HG03521 (cell line): ENCODE measurements at regions not wholly inside any gene's neighbourhood (a gene's known extent, or its start where the extent isn't known, plus 50 kb on each side); places are given as distances from the start of the nearest gene placed in this dataset.

ENCODE experiments used
- ATAC-seq: cut with Tn5 transposase; IDR thresholded peaks from one replicate; pipeline ENCODE4 v1.9.1; 2021; ENCODE audit warnings: mild to moderate bottlenecking, moderate library complexity; ENCODE audit not compliant: unreplicated experiment

DNA sequence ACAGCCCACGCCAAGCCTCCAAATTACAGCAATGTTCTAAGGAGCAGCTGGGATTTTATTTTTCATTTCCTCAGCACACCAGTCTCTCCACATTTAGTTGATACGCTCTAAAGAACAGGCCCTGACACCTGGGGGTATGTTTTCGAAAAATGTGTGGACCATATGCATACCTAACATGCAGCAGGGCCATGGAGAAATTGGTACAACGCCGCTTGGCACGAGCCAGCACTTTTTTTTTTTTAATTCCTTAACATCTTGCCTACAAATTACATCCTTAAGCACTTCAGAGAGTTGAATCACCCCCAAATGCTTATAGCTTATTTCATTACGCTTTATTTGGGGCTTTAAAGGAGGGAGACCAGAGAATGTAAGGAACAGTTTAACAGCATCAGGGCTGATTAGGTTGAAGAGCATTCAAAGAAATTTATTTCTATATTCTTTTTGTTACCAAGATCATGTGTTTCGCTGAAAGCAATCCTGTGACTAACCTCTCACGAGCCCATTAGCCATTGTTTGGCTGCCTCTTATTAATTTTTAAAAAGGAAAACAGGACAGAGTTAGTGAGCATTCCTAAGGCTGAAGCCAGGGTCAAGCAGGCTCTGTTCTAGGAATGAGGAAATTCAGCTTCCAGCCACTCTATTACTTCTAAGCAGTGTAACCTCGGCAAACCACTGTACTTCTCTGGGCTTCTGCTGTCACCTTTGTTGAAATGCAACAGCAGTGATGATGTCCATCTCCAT is 173.8 kb downstream of the ACTL7B start:
- no peak for ATAC-seq

DNA sequence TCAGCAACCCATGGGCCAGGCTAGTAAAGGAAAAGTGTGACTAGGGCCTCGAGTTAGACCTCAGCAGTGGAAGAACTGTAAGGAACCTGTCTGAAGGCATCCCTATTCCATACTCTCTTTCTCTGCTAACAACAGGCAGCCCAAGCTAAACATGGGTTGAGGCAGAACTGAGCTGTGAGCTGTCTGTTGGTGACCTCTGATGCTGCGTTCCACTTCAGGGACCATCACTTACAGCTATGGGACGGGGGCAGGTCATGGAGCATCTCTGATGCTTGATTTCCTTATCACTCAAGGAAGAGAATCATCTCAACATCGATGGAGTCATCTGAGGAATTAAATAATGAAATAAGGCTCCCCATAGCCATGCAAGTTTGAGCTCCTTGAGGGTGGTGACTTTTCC is 174.8 kb downstream of the ACTL7B start:
- ATAC-seq: no peak

DNA sequence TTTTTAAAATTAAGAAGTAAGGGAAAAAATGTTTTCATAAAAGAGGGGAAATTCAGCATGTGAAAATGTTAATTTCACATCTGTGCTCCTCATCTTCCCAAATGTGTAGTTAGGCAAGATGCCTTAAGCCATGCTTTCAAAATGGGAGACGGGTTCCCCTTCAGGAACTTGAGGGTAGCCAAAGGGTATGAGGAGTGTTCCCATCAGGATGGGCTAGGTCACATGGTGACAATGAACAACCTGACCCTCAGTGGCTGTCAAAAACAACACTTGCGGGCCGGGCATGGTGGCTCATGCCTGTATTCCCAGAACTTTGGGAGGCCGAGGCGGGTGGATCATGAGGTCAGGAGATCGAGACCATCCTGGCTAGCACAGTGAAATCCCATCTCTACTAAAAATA is 178.0 kb downstream of the ACTL7B start:
- ATAC-seq: no peak

DNA sequence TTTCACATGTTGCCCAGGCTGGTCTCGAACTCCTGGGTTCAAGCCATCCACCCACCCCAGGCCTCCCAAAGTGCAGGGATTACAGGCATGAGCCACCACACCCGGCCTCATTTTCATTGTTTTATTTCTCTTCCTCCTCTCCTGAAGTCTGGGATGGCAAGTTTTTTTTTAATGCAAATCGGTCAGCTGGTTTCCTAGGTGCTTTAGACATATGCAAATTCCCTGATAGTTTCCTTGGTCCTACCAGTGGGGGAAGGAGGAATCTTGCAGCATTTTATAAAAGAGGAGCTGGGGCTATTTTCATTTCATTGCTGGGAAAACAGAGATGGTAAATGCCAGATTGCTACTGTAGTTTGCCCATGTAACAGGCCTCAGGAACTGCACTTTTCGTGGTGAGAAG is 179.4 kb downstream of the ACTL7B start:
- no peak for ATAC-seq

DNA sequence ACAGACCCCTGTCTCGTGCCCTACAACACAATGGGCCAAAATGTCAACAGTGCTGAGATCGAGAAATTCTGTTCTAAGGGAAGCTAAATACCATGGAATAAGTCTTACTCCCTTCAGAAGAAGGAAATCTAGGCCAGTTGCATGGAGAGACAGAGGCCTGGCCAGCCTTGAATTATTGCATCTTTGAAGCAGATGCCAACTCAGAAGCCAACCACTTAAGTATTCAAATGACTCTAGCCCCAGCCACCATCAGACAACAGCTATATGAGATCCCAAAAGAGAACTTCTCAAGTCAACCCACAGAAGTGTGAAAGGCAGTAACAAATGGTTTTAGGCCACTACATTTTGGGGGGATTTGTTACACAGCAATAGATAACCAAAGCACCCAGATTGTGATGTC is 180.1 kb downstream of the ACTL7B start:
- no peak for ATAC-seq

DNA sequence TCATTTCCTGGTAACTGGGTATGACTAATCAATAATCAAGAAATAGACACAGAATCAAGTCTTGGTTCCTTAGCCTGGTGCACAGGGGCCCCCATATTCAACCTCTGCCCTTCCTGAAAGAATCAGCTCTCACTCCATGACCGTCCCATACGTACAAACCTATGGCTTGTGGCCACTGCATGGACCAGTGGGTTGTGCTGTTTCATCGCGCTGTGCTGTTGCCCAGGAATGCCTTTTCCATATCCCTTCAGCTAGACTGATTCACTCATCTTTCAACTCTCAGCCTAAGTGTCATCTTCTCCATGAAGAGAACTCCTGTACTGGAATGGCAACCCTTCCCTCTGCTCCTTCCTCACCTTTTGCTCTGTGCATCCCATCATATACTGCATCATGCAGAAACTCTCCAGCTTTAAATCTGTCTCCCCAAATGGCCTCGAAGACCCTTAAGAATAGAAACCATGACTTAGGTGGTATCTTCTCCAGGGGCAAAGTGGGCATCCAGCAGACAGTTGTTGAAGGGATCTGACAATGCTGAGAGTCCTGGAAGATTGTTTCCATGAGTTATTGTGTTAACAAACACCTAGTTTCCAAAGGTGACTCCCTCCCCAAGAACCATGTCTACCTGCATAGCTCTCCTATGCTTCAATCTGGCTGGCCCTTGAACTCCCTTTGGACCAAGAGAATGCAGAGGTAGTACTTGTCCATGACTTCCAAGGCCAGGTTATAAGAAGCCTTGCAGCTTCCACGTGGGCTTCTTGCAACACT is 180.8 kb downstream of the ACTL7B start:
- no peak for ATAC-seq

DNA sequence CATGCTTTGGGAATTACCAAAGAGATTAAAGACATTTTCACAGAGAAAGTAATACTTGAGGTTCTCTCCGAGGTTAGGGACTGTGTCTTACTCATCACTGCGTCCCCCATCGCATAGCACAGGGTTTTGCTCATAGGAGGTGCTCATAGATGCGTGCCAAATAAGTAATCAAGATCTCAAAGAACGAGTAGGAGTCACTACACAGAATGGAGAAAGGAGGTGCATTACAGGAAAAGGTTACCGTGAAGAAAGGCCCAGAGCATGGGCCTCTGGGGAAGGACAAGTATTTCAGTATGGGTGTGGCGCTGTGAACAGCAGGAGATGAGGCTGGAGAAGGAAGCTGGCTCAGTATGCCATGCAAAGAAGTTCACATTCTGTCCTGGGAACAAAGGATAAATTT is 182.4 kb downstream of the ACTL7B start:
- ATAC-seq: no peak

DNA sequence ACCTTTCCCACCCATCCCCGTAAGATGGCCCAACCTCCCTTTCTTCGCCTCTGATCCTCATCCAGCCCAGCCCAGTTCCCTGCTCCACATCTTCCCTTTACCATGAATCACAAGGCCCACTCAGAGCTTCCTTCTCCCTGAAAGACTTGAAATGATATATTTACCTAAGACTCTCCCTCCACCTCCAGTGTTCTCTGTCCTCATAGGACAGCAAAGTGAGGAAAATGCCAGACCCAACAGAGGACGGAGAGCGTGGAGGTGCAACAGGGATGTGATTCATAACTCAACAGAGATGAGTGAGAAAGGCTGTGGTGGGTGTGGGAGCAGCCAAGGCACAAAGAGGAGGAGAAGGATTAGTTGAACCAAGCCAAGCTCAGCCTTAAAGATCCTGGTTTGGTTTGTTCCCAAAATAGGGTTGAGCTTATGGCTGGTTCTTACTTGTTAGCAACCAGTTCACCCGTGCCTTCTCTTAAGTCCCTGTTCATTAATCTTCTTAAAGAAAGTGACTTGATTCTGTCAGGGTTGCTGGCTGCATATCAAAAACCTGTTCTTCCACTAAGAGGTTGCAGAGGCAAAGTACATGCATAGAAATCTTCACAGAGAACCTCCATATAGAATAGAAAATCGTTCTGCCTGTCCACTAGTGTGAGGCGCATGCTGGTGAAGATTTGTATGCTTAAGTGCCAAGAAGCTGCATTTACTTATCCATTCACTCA is 183.2 kb downstream of the ACTL7B start:
- ATAC-seq: no peak

DNA sequence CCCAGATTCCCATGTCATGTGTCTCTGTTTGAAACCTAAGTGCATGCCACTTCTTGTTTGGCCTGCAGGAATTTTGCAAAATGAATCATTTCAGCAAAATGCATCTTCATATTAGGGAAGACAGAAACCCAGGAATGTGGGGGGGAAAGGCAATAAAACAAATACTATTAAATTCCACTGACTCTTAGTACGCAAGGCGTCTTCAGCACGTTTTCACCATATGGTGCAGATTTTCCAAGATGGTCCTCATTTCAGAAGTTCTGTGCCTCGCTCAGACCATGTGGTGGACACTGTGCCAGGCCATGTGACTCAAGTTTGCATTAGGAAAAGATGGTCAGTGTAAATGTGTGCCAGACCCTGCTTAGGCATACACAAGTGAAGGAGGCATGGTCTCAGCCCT is 184.0 kb downstream of the ACTL7B start:
- no peak for ATAC-seq

DNA sequence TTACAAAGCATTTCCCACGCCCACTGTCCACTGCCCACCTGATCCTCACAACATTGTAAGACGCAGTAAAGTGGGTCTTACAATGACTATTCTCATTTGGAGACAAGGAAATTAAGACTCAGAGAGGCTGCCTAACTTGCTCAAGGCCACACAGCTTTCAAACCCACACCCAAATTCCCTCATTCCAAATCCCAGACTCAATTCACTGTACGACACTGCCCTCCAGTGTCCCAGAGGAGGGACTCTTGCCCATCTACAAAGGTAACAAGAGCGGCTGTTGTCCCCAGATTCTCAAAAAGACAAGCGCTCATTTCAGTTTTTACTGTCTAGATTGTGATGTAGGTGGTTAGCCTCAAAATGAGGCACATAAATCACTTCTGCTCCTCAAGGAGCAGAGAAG is 184.6 kb downstream of the ACTL7B start:
- ATAC-seq: no peak

DNA sequence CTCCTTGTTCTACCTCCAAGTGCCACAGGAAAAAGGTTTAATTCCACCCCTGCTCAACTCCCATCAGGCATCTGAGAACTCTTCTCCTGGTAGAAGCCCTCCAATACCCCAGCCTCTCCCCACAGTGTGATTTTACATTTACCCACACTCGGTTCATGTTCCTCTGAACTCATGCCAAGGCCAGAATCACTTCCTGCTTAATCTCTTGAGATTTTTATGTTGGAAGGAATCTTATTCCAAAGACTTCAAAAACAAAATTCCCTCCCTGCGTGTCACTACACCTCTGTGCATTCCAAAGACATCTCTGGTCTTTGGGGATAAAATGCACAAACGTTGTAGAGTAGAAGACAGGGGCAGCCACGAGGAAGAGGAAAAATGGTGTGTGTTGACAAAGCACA is 186.8 kb downstream of the ACTL7B start:
- ATAC-seq: no peak

DNA sequence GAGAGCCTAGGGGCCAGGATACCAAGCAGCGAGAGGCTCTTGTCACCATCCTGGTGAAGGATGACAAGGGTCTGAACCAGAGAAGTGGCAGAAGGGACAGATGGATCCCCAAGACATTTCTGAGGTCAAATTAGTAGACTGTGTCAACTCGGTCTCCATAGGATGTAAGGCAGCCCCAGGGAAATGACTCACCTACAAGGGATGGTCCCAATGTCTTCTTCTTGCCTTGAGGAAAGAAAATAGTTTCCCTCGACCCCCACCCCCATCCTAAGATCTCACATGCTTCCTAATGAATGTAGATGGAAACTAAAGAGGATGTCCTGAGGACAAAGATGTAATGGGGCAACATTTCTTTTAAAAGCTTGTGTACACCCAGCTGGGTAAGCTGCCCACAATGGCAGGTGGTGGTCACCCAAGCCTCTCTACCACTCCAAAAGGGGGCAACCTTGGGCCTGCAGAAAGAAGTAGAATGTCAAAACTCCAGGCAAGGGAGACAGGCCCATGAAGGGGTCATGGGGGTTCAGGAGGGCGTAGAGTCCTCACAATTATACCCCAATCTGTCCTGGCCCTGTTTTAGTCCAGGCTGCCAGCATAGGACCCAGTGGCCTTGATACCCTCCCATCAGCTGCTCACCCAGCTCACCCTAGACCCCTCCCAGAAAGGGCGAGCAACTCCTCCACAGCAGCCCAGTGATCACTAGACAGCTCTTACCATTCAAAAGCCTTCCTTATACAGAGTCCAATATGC is 187.4 kb downstream of the ACTL7B start:
- ATAC-seq: no peak

DNA sequence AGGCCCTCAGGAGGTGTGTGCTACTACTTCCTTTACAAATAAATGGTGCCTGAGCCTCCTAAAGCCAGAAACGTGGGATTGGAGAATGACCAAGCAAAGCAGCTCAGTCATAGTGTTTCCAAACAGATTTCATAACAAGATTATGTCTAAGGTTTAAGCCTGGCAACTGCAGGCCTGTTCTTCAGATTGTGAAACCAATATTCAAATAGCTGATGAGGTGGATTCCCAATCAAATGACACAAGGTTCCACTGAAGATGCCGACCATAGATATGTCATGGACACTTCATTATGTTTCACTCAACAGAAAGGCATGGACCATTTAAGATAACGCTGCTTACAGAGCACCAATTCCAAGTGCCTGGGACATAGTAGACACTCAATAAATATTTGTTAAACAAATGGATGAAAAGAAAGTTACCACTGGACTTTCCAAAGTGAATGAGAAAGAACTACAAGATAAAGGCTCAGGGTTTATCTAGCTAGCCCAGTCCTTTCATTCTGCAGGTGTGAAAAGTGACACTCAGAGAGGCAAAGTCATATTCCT is 189.5 kb downstream of the ACTL7B start:
- no peak for ATAC-seq

DNA sequence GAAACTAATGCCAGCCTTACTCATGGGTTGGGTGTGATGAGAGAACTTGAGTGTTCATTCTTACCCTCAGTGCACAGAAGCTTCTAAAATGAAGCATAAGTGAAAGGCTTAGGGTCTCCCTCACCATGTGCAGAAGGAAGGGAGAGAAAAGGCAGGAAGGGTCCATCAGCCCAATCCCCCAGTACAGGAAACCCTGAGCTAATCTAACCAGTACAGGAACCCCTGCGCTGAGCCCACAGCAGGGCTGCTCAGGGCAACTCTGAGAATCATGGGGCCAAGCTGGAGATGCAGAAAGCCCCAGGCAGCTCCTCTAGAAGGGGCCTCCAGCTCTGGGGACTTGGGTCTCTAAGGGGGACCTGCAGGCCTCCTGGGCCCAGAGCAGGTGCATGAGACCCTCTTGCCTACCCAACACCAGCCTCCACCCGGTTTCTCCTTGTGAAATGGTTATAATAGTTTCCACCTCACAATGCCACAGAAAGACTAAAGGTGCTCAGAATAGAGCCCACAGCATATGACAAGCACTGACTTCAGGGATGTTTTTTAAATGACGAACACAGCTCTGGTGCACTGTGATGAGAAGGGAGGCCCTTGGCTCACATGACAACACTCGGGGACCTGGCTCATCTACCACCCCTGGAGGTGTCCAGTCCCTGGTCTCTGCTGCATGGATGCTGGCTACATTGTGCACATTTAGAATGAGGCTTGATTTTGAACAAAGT is 190.1 kb downstream of the ACTL7B start:
- ATAC-seq: no peak

DNA sequence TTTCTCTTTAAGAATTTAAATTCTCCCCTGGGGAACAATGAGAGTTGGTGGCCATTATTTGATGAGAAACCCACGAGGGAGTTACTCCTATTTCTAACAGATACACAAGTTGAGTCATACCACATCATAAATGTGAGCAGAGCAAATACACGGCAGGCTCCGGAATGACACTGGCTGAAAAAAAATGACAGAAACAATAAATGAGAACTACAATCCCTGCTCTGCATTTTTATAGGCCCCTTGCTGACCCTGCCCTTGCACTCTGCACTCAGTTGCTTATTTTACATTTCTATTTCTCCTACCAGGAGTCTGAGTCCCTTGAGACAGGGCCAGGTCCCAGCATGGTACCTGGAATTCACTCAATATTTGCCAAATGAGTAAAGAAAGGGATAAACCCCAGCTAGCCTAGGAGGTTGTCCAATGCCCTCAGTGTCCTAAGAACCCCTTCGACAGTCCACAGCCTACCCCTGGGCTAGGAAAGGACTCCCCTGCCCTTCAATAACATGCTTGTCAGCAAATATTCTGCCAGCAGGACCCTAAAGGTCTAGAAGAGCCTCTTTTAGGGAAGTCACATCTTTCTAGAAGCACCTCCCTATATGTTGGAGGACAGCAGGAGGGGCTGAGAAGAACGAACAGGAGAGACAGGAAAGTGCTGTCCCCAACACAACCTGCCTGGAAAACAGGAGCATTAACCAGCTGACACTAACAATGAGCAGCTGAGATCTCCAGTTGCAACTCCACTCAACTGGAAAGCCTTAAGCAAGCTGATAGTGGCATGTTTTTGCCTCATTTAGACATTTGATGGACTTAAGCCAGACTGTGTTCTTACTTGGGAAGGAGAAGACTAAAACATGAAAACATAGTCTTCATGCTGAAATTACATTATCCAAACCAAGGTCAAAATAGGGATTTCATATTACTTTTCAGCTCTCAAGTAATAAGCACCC is 191.2 kb downstream of the ACTL7B start:
- no peak for ATAC-seq

DNA sequence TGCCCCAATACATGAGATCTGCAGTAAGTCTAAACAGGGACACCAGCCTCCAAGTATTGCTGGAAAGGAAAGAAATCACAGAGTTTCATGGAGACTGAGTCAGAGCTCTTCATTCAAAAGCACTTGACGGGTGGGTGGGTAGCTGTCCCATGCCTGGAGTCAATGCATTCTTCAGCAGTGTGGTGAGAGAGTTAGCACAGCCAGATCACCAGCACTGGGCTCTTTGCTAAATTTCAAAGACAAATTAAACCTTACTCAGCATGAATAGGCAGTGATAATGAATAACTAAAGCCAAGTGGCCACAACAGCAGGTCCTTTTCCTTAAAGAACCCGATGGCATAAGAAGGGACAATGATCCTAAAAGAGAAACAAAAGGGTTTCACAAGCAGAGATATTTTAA is 192.4 kb downstream of the ACTL7B start:
- no peak for ATAC-seq

DNA sequence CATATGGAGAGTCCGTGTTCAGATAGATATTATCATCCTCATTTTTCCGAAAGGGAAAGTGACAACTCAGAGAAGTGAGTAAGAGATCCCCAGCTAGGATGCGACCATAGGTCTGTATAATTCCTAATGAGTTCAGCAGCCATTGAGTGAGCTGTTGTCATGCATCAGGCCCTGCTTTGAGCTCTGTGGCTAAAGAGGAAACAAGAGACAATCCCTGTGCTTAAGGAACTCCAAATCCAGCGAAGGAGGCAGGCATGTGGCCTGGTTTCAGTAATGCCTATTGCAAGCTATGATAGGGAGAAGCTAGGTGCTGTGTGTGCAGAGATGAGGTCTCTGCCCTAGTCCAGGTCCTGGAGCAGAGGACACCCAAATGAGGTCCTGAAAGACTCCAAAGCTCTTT is 192.8 kb downstream of the ACTL7B start:
- ATAC-seq: no peak

DNA sequence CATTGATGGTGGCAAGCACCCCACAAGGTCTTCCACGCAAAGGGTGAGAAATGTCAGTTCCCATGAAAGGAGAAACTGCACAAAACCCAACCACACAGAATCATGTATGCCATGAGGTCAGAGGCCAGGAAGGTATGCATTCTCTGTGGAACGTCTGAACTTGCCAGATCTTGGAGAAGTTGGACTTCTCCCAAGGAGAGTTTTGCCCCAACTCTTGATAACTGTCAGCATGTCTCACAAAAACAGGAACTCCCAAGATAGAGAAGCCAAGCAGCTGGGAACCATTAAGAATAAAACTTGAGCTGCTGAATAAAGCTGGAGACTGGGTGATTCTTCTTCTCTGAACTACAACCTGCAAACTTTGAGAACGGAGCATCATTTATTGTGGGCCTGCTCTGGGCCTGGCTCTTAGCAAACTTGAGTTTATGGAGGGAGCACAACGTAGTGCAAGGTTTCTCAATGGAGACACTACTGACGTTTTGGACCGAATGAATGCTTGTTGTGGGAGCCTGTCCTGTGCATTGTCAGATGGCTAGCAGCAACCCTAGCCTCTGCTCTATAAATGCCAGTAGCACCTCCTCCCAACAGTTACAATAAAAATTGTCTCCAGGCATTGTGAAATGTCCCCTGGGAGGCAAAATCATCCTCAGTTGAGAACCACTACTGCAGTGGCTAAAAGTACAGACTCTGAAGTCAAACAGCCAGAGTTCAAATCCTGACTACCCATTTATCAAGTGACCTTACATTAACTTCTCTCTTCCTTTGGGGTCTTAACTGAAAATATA is 193.5 kb downstream of the ACTL7B start:
- no peak for ATAC-seq
